ENCODE measurements at regions not wholly inside any gene's neighbourhood (a gene's known extent, or its start where the extent isn't known, plus 50 kb on each side); places are given as distances from the start of the nearest gene placed in this dataset.

GRCh38 chr6:14723535-14724086 lies 522.3 kb upstream of the JARID2 start:
- no peak for TF ChIP-seq POLR2A (IDR thresholded peaks at IDR 0.05)
- TF ChIP-seq CTCF (IDR thresholded peaks at IDR 0.05) = no peak
